Activated T-helper 1 cell treated with Interleukin-2 at 50 U/mL for 16 hours (primary cell): ENCODE measurements at regions not wholly inside any gene's neighbourhood (a gene's known extent, or its start where the extent isn't known, plus 50 kb on each side); places are given as distances from the start of the nearest gene placed in this dataset.
"Not testable (repeated sequence)": the region's sequence is repeated elsewhere in the genome, so short reads cannot be mapped to it uniquely, and the experiment has no call there.

Experiments
- DNase-seq: peaks from one replicate; pipeline ENCODE4 v3.0.0-alpha.2; 2020; ENCODE audit warnings: low read depth

GRCh38 chr15:84153655-84154140 is 81.9 kb upstream of the GOLGA6L4 start:
- DNase-seq, result not testable (repeated sequence)

DNA sequence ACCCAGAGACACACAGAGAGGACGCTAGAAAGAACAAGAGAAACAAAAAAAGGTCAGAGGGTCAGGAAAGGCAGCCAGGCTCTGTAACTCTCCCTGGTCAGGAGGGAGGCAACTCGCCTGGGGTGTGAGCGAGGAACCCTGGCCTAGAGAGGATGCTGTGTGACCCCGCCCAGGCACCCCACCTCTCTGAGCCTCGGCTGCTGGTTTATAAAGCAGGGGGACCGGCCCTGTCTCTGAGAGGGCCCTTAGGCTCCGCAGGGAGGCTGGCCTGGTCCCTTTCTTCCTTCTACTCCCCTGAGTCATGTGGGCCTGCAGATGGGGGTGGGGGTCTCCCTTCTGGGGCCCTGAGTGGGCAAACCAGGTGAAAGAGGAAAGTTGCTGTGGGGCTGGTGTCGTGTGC is 81.3 kb upstream of the GOLGA6L4 start:
- not testable (repeated sequence) for DNase-seq

GRCh38 chr15:84154787-84155186 is 80.8 kb upstream of the GOLGA6L4 start:
- DNase-seq, result not testable (repeated sequence)

- not testable (repeated sequence) for DNase-seq
Measured at GRCh38 chr15:84155792-84156587, 79.6 kb upstream of the GOLGA6L4 start.

- DNase-seq, result not testable (repeated sequence)
Measured at GRCh38 chr15:84156588-84156840, 79.1 kb upstream of the GOLGA6L4 start.

DNA sequence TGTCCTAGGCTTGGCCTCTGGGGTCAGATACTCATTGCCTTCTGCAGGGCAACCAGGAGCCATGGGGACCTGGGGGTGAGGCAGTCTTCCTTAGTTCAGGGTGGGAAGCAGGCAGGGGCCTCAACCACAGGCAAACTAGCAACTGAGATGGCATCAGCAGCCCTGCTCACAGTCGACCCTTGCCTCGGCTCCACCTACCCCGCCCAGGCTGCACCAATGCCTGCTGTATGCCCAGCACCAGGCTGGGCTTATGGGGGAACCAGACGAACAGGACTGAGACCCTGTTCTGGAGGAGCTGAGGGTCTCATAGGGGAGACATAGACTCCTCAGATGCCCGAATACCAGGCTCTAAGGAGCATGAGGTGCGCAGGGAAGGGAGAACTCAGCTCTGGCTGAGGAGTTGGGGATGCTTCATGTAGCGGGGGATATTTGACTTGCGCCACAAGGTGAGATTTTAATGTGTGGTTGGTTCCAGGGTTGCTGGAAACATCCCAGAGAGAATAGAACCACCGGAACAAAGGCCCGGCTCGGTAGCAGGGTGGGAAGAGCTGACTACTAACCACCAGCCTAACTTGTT is 78.4 kb upstream of the GOLGA6L4 start:
- not testable (repeated sequence) for DNase-seq

DNA sequence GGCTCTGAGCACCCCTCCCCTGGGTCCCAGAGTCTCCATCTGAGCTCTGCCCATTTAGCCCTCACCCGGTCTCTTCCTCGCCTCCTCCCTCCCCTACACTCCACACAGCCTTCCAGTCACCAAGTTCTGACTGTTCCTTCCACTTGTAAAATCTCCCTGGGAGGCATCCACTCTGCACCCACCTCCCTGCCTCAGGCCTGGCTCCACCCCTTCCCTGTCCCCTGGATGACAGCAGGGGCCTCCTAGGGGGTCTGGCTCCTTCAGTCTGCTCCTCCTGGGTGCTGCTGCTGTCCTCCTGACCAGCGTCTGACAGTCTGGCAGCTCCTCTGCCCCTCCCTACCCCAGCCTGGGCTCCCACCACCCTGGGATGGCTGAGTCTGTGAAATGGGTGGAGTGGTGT is 77.7 kb upstream of the GOLGA6L4 start:
- not testable (repeated sequence) for DNase-seq

GRCh38 chr15:84159346-84160269 is 76.0 kb upstream of the GOLGA6L4 start:
- DNase-seq, result not testable (repeated sequence)

DNA sequence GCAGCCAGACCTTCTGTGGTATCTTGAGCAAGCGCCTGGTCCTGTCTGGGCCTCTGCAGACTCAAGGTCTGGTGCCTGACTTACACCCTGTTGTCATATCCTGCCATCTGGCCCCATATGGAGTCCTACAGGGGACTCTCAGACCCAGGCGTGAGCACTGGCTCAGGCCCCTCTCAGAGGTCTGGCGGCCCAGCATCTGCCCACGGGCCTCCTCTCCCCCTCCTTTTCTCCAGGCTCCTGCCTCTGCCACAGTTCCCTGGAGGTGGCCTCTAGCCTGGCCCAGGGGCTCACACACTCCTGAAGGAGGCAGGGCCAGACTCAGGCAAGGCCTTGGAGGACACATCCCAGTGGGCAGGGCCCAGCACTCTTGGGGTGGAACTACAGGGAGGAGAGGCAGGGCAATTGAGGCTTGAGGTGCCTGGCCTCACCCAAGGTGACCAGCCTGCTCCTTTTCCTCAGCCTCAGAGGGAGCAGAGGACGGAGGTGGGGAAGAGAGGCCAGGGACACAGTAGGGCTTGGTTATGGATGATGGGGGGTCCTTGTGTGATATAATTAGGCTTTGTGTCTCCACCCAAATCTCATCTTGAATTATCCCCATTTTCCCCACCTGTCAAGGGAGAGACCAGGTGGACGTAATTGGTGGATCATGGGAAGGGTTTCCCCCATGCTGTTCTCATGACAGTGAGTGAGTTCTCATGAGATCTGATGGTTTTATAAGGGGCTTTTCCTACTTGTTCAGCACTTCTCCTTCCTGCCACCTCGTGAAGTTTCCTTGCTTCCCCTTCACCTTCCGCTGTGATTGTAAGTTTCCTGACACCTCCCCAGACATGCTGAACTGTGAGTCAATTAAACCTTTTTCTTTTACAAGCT is 70.9 kb upstream of the GOLGA6L4 start:
- DNase-seq, result not testable (repeated sequence)

- not testable (repeated sequence) for DNase-seq
Measured at GRCh38 chr15:84170029-84170428, 65.5 kb upstream of the GOLGA6L4 start.

GRCh38 chr15:84173231-84173610 is 62.4 kb upstream of the GOLGA6L4 start:
- DNase-seq, result not testable (repeated sequence)
